ENCODE measurements at regions not wholly inside any gene's neighbourhood (a gene's known extent, or its start where the extent isn't known, plus 50 kb on each side); places are given as distances from the start of the nearest gene placed in this dataset.
A peak's percentile ranks its signal among the peaks of the same experiment; 100 is the strongest.

DNA sequence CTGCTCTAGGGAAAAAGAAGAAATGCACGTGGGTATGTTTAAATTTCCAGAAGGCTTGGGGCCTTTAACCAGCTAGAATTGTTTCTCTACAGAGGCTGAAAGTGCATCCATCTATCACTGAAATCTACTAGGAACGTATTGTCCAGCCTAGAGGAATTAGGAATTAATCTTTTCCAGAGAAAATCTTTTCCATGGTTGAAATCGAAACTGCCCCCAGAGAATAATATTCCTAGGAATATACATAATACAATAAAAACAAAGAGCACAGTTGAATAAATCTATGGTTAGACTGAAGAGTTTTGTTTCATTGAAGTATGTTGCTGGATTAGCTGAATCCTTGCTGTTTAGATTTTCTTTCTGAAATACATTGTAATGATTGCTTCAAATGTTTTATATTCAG, 378.5 kb downstream of the PLK2 start:
- Histone ChIP-seq H3K36me3 (ENCODE audit: control insufficient read depth, insufficient read depth, low read length) (no peaks in the 10 kb centered on the region), H3K27me3 (ENCODE audit: control insufficient read depth, insufficient read depth, low read length) (no peaks in the 10 kb centered on the region), H3K4me3 (ENCODE audit: low read depth, low read length) (no peak overlapping the region)
- DNase-seq (ENCODE audit: low read depth): no peak
- TF ChIP-seq, protein P1, sequence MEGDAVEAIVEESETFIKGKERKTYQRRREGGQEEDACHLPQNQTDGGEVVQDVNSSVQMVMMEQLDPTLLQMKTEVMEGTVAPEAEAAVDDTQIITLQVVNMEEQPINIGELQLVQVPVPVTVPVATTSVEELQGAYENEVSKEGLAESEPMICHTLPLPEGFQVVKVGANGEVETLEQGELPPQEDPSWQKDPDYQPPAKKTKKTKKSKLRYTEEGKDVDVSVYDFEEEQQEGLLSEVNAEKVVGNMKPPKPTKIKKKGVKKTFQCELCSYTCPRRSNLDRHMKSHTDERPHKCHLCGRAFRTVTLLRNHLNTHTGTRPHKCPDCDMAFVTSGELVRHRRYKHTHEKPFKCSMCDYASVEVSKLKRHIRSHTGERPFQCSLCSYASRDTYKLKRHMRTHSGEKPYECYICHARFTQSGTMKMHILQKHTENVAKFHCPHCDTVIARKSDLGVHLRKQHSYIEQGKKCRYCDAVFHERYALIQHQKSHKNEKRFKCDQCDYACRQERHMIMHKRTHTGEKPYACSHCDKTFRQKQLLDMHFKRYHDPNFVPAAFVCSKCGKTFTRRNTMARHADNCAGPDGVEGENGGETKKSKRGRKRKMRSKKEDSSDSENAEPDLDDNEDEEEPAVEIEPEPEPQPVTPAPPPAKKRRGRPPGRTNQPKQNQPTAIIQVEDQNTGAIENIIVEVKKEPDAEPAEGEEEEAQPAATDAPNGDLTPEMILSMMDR (IDR thresholded peaks at IDR 0.05; ENCODE audit: insufficient read depth, low read length, poor library complexity, severe bottlenecking): no peak

GRCh38 chr5:58080573-58080972, 379.3 kb downstream of the PLK2 start:
- no peaks in the 10 kb centered on the region for H3K27me3 ChIP-seq (ENCODE audit: control insufficient read depth, insufficient read depth, low read length)
- no peak overlapping the region for H3K4me3 ChIP-seq (ENCODE audit: low read depth, low read length)
- no peaks in the 10 kb centered on the region for H3K36me3 ChIP-seq (ENCODE audit: control insufficient read depth, insufficient read depth, low read length)
- TF ChIP-seq, protein P1 (IDR thresholded peaks at IDR 0.05; ENCODE audit: insufficient read depth, low read length, poor library complexity, severe bottlenecking): no peak
- peak; percentile 14 for DNase-seq (ENCODE audit: low read depth)

DNA sequence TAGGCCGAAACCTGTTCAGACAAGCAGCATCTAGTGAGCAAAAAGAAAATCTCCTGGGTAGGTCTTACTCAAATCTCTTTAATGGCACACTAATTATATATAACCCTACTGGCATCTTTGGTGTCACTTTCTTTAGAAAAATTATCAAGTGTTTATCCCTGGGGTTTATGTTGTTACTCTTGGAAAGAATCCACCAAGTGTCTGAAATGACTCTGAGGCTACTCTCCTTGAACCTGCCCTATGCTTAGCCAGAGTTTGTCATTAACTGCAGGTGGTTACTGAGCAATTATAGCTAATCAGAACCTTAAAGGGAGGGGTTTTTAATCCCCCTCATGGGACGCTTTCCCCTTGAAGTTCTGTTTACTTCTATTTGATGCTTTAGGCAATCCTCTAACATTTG, 381.9 kb downstream of the PLK2 start:
- Histone ChIP-seq H3K27me3 (ENCODE audit: control insufficient read depth, insufficient read depth, low read length) (no peaks in the 10 kb centered on the region), H3K4me3 (ENCODE audit: low read depth, low read length) (no peak overlapping the region), H3K36me3 (ENCODE audit: control insufficient read depth, insufficient read depth, low read length) (no peaks in the 10 kb centered on the region)
- DNase-seq (ENCODE audit: low read depth): no peak
- TF ChIP-seq, protein P1 (IDR thresholded peaks at IDR 0.05; ENCODE audit: insufficient read depth, low read length, poor library complexity, severe bottlenecking): no peak

GRCh38 chr5:58077416-58077815, 382.5 kb downstream of the PLK2 start:
- Histone ChIP-seq H3K4me3 (ENCODE audit: low read depth, low read length) (no peak overlapping the region), H3K27me3 (ENCODE audit: control insufficient read depth, insufficient read depth, low read length) (no peaks in the 10 kb centered on the region), H3K36me3 (ENCODE audit: control insufficient read depth, insufficient read depth, low read length) (no peaks in the 10 kb centered on the region)
- TF ChIP-seq, protein P1 (IDR thresholded peaks at IDR 0.05; ENCODE audit: insufficient read depth, low read length, poor library complexity, severe bottlenecking): no peak
- no peak for DNase-seq (ENCODE audit: low read depth)

DNA sequence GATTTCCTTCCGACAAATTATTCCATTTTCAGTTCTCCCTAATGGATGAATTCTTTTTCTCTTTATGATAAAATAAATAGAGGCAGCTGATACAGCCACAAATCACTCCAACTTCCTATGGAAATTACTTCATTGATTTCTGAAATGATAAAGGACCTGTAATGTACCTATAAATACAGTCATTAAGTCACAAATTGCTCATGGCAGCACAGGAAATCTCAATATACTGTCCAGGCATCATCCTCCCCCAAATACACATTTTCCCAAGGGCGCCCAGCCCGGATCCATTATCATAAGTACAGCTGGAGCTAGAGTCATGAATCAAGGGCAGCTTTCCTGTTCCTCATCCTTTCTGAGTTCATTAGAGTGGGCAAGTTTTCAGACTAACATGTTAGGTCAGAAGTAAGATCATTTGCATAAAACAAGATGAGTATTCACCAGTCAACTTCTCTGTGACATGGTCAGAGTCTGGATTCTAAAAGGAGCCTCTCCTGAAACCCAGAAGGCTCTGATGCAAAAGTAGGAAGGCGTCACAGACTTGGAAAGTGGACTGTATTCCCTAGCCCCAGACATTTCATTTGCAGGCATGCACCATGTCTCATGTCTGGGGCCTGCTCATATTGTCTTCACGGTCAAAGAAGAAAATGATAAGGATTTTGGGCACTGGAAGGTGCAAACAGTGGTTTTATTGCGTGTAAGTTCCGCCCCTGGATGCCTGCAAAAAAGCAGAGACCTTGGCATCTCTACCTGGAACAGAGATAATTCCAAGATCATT, 383.2 kb downstream of the PLK2 start:
- TF ChIP-seq, protein P1 (IDR thresholded peaks at IDR 0.05; ENCODE audit: insufficient read depth, low read length, poor library complexity, severe bottlenecking): no peak
- DNase-seq (ENCODE audit: low read depth): no peak
- H3K27me3 ChIP-seq (ENCODE audit: control insufficient read depth, insufficient read depth, low read length): no peaks in the 10 kb centered on the region

DNA sequence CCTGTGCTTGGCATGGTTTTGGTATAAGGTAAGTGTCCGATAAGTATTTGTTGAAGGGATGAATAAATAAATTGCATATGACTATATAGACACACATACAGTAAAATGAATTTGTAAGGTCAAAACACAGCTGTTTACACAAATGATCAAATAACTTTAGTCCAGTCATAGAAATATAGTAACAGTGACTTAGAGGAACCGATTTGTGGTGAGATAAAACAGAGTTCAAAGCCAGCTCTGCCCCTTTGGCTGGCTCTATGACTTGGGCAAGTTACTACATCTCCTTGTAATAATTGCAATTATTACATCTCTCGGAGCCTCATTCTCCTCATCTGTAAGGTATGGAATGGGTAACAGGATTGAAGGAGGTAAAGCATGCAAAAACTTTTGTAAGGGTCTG, 384.0 kb downstream of the PLK2 start:
- Histone ChIP-seq H3K4me3 (ENCODE audit: low read depth, low read length) (no peak overlapping the region), H3K27me3 (ENCODE audit: control insufficient read depth, insufficient read depth, low read length) (no peaks in the 10 kb centered on the region), H3K36me3 (ENCODE audit: control insufficient read depth, insufficient read depth, low read length) (no peaks in the 10 kb centered on the region)
- TF ChIP-seq, protein P1 (IDR thresholded peaks at IDR 0.05; ENCODE audit: insufficient read depth, low read length, poor library complexity, severe bottlenecking): no peak
- no peak for DNase-seq (ENCODE audit: low read depth)

More for the DNA sequence above, 383.2 kb downstream of the PLK2 start:
- no peaks in the 10 kb centered on the region for H3K36me3 ChIP-seq (ENCODE audit: control insufficient read depth, insufficient read depth, low read length)
- H3K4me3 ChIP-seq (ENCODE audit: low read depth, low read length): no peak overlapping the region
